ENCODE measurements at regions not wholly inside any gene's neighbourhood (a gene's known extent, or its start where the extent isn't known, plus 50 kb on each side); places are given as distances from the start of the nearest gene placed in this dataset.
"Not testable (repeated sequence)": the region's sequence is repeated elsewhere in the genome, so short reads cannot be mapped to it uniquely, and the experiment has no call there.

GRCh38 chr14:82987502-82988124 lies 1454.0 kb upstream of the SEL1L start:
- DNase-seq (ENCODE audit: low spot score), result no peak

GRCh38 chr14:82994547-82994946 lies 1460.9 kb upstream of the SEL1L start:
- DNase-seq (ENCODE audit: low spot score), result not testable (repeated sequence)

DNA sequence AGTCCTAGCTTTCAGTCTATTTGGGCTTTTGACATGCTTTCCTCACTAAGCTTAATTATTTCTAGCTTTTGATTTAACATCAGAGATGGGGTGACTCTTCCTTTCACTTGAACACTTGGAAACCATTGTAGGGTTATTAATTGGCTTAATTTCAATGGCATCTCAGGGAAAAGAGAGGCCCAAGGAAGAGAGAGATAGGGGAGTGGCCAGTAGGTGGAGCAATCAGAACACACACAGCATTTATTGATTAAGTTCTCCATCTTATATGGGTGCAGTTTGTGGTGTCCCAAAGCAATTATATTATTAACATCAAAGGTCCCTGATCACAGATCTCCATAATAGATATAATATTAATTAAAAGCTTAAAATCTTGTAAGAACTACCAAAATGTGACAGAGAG lies 1466.1 kb upstream of the SEL1L start:
- DNase-seq (ENCODE audit: low spot score), result no peak

DNA sequence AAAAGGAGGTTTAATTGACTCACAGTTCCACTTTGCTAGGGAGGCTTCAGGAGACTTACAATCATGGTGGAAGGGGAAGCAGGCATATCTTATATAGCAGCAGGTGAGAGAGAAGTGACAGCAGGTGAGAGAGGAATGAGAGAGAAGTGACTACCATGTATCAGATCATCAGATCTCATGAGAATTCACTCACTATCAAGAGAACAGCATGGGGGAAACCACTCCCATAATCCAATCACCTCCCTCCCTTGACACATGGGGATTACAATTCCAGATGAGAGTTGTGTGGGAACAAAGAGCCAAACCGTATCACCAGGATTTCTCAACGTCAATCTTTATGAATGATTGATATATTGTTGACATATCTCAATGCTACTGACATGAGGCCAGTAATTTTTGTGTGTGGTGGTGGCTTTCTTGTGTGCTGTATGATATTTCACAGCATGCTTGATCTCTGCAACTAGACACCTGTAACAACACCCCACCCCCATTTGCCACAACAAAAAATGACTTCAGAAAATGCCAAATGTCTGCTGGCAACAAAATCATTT lies 1470.9 kb upstream of the SEL1L start:
- DNase-seq (ENCODE audit: low spot score), result no peak

DNA sequence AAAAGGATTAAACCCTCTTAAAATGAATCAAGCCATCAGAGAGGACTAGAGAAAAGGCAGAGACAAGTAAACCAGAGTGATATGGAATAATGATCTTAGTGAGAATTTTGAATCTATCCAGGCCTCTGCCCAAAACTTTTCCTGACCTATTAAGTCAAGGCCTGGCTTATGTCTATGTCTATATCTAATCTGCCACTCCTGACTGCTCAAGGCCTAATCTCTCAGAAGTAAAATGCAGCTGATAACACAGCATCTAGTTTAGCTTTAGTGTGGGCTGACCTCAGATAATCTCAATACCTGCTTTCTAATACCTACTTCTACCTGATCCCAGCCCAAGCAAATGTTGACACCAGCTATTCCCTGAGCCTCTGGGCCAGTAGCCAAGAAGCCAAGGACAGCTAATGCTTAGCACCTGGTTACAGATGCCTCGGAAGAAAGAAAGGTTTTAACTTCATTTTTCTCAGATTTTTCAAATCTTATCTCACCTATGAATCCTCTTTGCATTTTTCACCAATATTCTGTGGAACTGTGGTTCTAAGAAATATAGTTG lies 1472.5 kb upstream of the SEL1L start:
- DNase-seq (ENCODE audit: low spot score), result no peak

DNA sequence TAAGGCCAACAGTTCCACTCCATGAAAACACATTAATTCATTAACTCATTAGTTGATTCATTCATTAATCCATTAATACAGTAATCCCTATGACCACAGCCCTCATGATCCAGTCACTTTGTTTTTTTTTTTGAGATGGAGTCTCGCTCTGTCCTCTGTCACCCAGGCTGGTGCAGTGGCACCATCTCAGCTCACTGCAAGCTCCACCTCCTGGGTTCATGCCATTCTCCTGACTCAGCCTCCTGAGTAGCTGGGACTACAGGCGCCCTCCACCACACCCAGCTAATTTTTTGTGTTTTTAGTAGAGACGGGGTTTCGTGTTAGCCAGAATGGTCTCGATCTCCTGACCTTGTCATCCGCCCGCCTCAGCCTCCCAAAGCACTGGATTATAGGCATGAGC lies 1473.4 kb upstream of the SEL1L start:
- DNase-seq (ENCODE audit: low spot score), result not testable (repeated sequence)

DNA sequence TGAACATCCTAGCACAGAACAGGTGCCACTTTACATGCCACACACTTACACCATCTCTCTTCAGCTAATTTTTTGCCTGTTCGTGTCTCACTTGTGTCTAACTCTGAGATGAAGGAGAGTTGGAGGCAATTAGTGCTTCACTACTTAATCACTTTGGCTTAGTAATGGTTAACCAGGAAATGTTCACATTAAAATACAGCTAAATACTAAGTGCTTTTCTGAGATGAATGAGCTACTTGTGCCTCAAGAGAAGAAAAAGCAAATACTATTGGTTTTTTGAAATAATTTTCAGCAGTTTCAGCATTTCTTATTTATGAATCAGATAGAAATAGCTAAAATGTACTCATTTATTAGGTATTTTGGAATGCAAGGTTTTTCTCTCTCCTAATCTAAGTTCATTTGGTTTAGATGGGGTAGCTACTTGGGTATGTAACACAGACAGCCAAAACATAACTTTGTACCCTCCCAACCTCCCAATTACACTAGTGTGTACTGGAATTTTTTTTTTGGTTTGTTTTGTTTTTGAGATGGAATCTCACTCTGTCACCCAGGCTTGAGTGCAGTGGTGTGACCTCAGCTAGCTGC lies 1474.1 kb upstream of the SEL1L start:
- no peak for DNase-seq (ENCODE audit: low spot score)

GRCh38 chr14:83017296-83017695 lies 1483.6 kb upstream of the SEL1L start:
- no peak for DNase-seq (ENCODE audit: low spot score)

GRCh38 chr14:83019744-83020414 lies 1486.2 kb upstream of the SEL1L start:
- no peak for DNase-seq (ENCODE audit: low spot score)

DNA sequence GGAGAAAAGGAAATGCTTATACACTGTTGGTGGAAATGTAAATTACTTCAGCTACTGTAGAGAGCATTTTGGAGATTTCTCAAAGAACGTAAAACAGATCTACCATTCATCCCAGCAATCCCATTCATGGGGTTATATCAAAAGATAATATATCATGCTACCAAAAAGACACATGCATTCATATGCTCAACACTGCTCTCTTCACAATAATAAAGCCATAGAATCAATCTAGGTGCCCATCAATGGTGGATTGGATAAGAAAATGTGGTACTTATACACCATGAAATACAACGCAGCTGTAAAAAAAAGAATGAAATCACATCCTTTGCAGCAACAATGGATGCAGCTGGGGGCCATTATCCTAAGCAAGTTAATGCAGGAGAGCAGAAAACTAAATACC lies 1487.7 kb upstream of the SEL1L start:
- no peak for DNase-seq (ENCODE audit: low spot score)

- DNase-seq (ENCODE audit: low spot score), result no peak
These were observed 1489.7 kb upstream of the SEL1L start for GRCh38 chr14:83023369-83023768.

DNA sequence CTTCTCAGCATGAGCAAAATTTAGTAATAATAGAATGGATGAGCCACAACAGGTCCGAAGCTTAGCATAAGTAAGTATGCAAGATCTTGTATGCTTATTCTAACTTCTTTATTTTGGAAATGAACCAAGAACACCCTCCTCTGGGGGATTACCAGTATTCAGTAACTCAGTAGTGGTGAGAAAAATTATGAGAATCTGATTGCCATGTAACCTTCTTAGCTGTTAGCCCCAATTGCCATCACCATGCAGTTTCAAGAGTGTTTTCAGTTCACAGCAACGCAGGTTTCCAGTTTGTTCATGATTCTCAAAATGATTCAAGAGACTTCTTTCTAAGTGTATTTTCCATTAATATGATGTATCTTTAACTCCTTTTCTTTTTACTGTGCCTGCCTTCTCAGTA lies 1507.6 kb upstream of the SEL1L start:
- no peak for DNase-seq (ENCODE audit: low spot score)

GRCh38 chr14:83042858-83043257 lies 1509.2 kb upstream of the SEL1L start:
- no peak for DNase-seq (ENCODE audit: low spot score)

DNA sequence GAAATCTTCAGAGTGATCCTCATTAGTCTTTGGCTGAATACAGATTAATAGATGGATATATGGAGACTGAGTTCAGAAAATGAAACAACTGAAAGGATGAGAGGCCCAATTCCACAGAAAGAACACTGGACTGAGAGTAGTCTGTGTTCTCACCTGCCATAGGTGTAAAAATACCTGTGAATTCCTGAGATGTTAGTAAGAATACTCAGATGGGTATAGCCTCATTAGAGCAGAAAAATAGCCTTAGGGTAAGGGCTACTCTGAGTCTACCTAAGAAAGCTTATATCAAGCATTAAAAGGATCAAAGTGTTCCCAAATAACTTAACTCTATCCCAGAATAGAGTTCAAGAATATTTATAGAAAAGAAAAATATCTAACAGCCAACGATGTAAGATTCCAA lies 1510.3 kb upstream of the SEL1L start:
- DNase-seq (ENCODE audit: low spot score), result no peak

- no peak for DNase-seq (ENCODE audit: low spot score)
These were observed 1513.6 kb upstream of the SEL1L start for GRCh38 chr14:83047059-83047830.

GRCh38 chr14:83053022-83053710 lies 1519.5 kb upstream of the SEL1L start:
- no peak for DNase-seq (ENCODE audit: low spot score)

DNA sequence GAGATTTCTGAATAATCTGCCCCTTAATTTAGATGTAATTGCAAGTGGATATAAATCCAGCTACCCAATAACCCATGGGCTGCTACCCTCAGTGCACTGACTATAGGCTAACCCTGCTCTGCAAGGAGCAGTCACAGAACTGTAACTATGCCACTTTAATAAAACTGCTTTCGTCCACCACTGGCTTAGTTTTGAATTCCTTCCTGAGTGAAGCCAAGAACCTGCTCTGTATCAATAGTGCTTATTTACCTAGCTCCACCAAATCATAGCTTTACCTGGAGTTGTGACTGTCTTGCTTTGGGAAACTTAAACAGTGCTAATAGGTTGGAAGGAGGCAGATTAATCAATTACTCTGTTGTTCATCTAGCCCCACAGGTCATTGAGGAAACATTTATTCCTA lies 1524.4 kb upstream of the SEL1L start:
- no peak for DNase-seq (ENCODE audit: low spot score)

- DNase-seq (ENCODE audit: low spot score), result peak; percentile 40
These were observed 1538.3 kb upstream of the SEL1L start for GRCh38 chr14:83071888-83072501.

- no peak for DNase-seq (ENCODE audit: low spot score)
These were observed 1551.5 kb upstream of the SEL1L start for GRCh38 chr14:83085136-83085535.

- DNase-seq (ENCODE audit: low spot score), result no peak
These were observed 1552.1 kb upstream of the SEL1L start for GRCh38 chr14:83085725-83086124.
